ENCODE measurements at regions not wholly inside any gene's neighbourhood (a gene's known extent, or its start where the extent isn't known, plus 50 kb on each side); places are given as distances from the start of the nearest gene placed in this dataset.

DNA sequence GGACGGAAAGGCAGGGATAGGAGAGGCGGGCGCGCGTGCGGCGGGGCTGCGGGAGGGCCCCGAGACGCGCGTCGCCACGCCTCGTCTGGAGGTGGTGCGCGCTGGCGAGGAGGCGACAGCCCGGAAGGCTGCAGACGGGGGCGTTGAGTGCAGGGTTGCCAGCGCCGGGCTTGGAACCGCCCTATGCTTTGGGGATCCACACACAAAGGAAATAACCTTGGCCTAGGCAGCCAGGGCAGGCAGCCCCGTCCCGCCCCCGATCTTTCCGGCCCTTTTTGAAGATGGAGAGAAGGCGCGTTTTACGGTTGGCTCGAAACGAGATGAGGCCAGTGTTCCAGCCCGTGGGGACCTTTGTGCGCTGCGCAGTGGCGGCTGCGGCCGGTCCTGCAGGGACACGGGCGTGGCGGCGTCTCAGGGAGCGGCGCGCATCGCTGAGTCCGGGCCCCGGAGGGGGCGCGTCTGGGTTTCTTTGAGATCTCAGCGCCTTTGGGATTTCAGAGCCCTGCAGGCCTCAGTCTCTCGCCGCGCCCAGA is 50.8 kb upstream of the TRIM2 start:
- Histone ChIP-seq H3K9me3 (ENCODE audit: control insufficient read depth in 2 of 2, low read length in 2 of 2) (no peaks in the 10 kb centered on the region), H3K27me3 (ENCODE audit: control insufficient read depth in 1 of 2, insufficient read depth in 2 of 2, low read length in 2 of 2) (no peaks in the 10 kb centered on the region), H3K36me3 (ENCODE audit: control insufficient read depth in 2 of 2, insufficient read depth in 2 of 2, low read length in 2 of 2) (no peaks in the 10 kb centered on the region), H3K9ac (ENCODE audit: low read length in 2 of 2) (peak overlapping the region; percentile 50 to 72), H3K4me3 (ENCODE audit: low read length in 2 of 2) (peak overlapping the region; percentile 62 to 80), H3K4me1 (ENCODE audit: control insufficient read depth, insufficient read depth, low read length) (peaks cover 21% of the 10 kb centered on the region), H3K27ac (ENCODE audit: low read length) (peak overlapping the region; percentile 11)

DNA sequence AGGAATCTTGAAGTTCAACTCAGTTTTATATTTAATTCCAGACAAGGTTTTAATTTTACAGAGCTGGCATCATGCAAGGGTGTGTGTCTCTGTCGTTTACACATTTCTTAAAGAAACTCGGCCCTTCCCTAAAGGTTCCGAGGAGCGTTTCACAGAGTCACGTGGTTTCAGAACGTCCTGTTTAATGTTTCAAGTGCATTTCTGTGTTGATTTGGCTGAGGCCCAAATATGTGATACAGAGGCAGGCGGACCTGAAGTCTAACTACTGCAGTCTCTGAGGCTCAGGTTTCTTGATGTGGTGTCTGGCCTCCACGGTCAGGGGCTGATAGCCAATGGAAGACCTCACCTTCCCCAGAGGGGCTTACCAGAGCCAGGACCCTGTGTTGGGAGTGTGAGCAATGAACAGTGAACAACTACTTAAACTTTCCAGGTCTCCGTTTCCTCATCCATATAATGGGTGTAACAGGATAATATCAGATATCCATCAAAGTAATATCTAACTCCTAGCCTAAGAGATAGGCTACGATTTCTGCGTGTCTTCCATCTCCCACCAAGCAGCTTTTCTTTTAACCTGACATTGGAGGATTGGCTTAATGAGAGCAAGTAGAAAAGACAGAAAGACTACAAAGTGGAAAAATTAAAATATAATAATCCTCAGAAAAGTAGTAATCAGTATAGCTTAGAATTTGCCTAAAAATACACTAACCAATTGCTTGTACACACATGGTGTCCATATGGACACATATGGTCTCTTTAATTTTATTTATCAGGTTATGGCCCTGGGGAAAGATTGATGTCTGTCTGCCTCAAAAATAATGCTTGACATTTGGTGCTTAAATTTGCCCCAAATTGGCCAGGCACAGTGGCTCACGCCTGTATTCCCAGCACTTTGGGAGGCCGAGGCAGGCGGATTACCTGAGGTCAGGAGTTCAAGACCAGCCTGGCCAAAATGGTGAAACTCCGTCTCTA is 50.0 kb upstream of the TRIM2 start:
- H3K9me3 ChIP-seq (ENCODE audit: control insufficient read depth in 2 of 2, low read length in 2 of 2) = no peaks in the 10 kb centered on the region
- peaks cover 21% of the 10 kb centered on the region for H3K4me1 ChIP-seq (ENCODE audit: control insufficient read depth, insufficient read depth, low read length)
- peak overlapping the region; percentile 11 for H3K27ac ChIP-seq (ENCODE audit: low read length)
- H3K27me3 ChIP-seq (ENCODE audit: control insufficient read depth in 1 of 2, insufficient read depth in 2 of 2, low read length in 2 of 2) = no peaks in the 10 kb centered on the region
- H3K4me3 ChIP-seq (ENCODE audit: low read length in 2 of 2) = peak overlapping the region; percentile 62 to 80
- no peaks in the 10 kb centered on the region for H3K36me3 ChIP-seq (ENCODE audit: control insufficient read depth in 2 of 2, insufficient read depth in 2 of 2, low read length in 2 of 2)
- H3K9ac ChIP-seq (ENCODE audit: low read length in 2 of 2) = peak overlapping the region; percentile 50 to 72

All from stomach smooth muscle (tissue), 2 donors.